T-helper 1 cell treated with Interleukin-12 subunit alpha and Interleukin-12 subunit beta and Interleukin-4 antibody, amounts not matched to agents 30 μg/mL and 1 μg/mL, for 36 hours (primary cell): ENCODE measurements at regions not wholly inside any gene's neighbourhood (a gene's known extent, or its start where the extent isn't known, plus 50 kb on each side); places are given as distances from the start of the nearest gene placed in this dataset.

Source experiments
- H3K27ac Mint-ChIP-seq: one replicate; pipeline ENCODE4 v1.8.0; 2021; ENCODE audit warnings: mild to moderate bottlenecking, mixed read lengths
- H3K27me3 Mint-ChIP-seq: one replicate; pipeline ENCODE4 v1.8.0; 2021; ENCODE audit warnings: low read depth, mixed read lengths
- H3K36me3 Mint-ChIP-seq: one replicate; pipeline ENCODE4 v1.8.0; 2021; ENCODE audit warnings: low read depth, mixed read lengths
- H3K4me1 Mint-ChIP-seq: one replicate; pipeline ENCODE4 v1.8.0; 2021; ENCODE audit warnings: low read depth, mixed read lengths
- H3K4me3 Mint-ChIP-seq: one replicate; pipeline ENCODE4 v1.8.0; 2021; ENCODE audit warnings: mild to moderate bottlenecking, moderate library complexity, mixed read lengths
- H3K9me3 Mint-ChIP-seq: one replicate; pipeline ENCODE4 v1.8.0; 2021; ENCODE audit warnings: mixed read lengths

DNA sequence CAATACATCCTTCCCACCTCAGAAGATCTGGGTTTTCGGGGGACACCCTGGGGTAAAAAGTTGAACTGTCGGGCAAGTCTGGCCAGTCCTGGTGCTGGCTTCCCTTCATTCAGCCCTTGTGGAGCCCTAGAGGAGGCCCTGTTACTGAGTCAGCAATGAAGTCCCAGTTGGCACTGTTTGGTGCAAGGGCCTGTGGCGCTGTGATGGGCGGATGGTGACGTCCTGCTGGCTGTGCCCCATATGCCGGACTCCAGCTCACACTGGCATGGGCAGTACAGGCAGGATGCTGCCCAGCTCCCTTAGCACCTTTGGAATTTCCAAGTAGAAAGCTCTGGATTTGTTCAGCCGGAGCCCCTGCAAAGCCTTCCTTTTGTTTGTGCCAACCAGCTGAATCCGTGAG lies 186.2 kb upstream of the PMEPA1 start:
- Mint-ChIP-seq H3K4me1 (no peaks in the 10 kb centered on the region), H3K27me3 (no peaks in the 10 kb centered on the region), H3K9me3 (no peaks in the 10 kb centered on the region), H3K27ac (no peak overlapping the region), H3K4me3 (no peak overlapping the region), H3K36me3 (no peaks in the 10 kb centered on the region)

DNA sequence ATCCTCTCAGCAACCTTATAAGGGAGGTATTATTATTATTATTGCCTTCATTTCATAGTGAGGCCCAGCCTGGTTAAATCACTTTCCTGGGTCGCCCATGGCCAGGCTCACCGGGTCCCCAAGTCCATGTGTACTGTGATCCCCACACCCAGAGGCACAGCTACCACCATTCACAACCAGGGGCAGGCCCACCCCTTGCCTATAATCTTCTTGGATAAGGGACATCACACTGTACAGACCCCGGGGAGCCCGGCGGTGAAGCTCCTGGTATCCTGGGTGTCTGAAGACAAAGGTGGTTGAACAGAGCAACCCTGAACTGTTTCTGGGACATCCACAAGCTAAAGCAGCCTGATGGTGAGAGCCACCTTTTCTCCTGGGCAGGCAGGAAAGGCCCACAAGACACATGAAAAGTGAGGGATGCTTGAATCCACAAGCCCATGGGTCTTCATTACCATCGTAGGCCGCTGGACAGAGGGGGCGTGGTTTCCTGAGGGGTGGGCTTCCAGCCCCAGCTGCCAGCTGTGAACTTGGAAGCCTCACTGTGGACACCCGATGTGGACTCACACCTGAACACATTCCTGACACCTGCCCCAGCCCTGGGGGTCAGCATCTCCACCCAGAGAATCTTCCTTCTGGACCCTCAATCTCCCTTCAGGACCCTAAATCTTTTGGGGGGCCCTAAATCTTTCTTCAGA lies 185.5 kb upstream of the PMEPA1 start:
- H3K27me3 Mint-ChIP-seq = no peaks in the 10 kb centered on the region
- no peaks in the 10 kb centered on the region for H3K36me3 Mint-ChIP-seq
- H3K27ac Mint-ChIP-seq = no peak overlapping the region

DNA sequence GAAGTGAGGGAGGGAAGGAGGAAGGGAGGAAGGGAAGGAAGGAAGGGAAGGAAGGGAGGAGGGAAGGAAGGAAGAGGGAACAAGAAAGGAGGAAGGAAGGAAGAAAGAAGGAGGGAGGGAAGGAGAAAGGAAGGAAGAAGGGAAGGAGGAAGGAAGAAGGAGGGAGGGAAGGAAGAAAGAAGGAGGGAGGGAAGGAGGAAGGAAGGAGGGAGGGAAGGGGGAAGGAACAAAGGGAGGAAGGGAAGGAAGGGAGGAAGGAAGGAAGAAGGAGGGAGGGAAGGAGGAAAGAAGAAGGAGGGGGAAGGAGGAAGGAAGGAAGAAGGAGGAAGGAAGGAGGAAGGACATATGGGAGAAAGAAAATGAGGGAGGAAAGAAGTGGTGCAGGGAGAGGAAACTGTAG lies 184.7 kb upstream of the PMEPA1 start:
- H3K4me3 Mint-ChIP-seq = no peak overlapping the region
- no peaks in the 10 kb centered on the region for H3K9me3 Mint-ChIP-seq
- no peaks in the 10 kb centered on the region for H3K36me3 Mint-ChIP-seq
- no peaks in the 10 kb centered on the region for H3K27me3 Mint-ChIP-seq
- H3K4me1 Mint-ChIP-seq = no peaks in the 10 kb centered on the region
- no peak overlapping the region for H3K27ac Mint-ChIP-seq

More for the DNA sequence above, 185.5 kb upstream of the PMEPA1 start:
- Mint-ChIP-seq H3K9me3 (no peaks in the 10 kb centered on the region), H3K4me3 (no peak overlapping the region), H3K4me1 (no peaks in the 10 kb centered on the region)

DNA sequence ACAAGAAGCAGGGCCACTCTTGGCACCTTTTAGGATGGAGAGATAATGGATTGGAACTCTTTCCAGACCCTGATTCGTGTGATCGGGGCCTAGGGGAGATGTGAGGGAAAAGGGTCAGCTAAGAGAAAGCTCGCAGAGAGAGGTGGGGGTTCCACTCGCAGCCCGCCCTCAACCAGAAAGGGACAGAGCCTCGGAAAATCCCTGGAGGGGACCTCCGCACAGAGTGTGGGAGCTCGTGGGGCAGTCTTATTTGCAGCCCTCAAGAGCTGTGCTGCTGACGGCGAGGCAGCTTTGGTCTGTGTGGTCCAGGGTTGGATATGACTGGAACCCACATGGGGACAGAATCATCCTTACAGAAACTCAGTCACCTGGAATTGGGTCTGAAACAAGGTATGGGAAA lies 184.3 kb upstream of the PMEPA1 start:
- H3K27ac Mint-ChIP-seq = no peak overlapping the region

DNA sequence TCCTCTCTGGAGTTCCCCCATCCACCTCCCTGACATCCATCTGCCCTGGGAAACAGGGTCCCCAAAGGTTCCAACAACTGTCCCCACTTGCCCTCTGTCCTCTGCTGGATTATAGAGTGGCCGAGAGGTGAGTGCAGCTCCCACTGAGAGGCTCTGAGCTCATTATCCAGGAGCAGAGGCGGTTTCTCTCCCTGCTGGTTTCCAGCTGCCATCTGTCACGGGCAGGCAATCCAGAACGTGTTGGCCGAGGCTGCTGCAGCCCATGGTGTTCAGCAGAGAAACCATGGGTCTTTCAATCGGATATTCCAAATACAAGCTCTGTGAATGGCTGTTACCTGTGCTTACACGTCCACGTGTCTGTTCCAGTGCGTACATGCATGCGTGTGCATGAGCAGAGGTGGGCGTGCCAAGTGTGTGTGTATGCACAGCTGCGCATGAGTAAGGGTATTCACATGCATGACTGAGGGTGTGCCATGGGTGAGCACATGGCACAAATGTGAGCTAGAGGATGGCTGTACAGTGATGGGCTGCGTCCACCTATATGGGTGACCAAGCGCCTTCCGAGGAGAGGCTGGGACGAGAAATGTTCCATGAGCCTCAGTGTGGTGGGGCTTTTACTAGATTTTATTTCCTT lies 183.7 kb upstream of the PMEPA1 start:
- H3K36me3 Mint-ChIP-seq = no peaks in the 10 kb centered on the region
- no peaks in the 10 kb centered on the region for H3K27me3 Mint-ChIP-seq
- H3K4me3 Mint-ChIP-seq = no peak overlapping the region
- no peaks in the 10 kb centered on the region for H3K4me1 Mint-ChIP-seq
- H3K27ac Mint-ChIP-seq = no peak overlapping the region
- H3K9me3 Mint-ChIP-seq = no peaks in the 10 kb centered on the region

More for the DNA sequence above, 184.3 kb upstream of the PMEPA1 start:
- H3K36me3 Mint-ChIP-seq = no peaks in the 10 kb centered on the region
- no peaks in the 10 kb centered on the region for H3K9me3 Mint-ChIP-seq
- H3K4me1 Mint-ChIP-seq = no peaks in the 10 kb centered on the region
- no peaks in the 10 kb centered on the region for H3K27me3 Mint-ChIP-seq
- no peak overlapping the region for H3K4me3 Mint-ChIP-seq

DNA sequence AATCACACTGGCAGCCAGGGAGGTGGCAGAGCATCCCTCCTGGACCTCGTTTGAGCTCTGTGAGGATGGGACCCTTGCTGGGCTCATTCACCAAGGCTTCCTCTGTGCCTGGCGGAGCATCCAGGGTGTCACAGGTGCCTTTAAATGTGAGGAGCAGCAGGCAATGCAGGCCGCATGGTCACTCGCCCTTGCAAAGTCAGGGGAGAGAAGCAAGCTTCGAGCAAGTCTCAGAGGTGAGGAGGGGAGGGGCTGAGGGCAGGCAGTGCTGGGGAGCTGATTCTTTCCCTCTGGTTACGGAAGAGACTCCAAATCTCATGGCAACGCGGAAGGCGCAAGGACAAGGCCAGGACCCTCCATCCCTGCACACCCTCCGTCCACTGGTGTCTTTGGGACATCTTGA lies 182.7 kb upstream of the PMEPA1 start:
- H3K27me3 Mint-ChIP-seq = peaks cover 4% of the 10 kb centered on the region
- H3K27ac Mint-ChIP-seq = no peak overlapping the region
- no peaks in the 10 kb centered on the region for H3K36me3 Mint-ChIP-seq
- H3K4me3 Mint-ChIP-seq = no peak overlapping the region
- H3K4me1 Mint-ChIP-seq = no peaks in the 10 kb centered on the region
- no peaks in the 10 kb centered on the region for H3K9me3 Mint-ChIP-seq

DNA sequence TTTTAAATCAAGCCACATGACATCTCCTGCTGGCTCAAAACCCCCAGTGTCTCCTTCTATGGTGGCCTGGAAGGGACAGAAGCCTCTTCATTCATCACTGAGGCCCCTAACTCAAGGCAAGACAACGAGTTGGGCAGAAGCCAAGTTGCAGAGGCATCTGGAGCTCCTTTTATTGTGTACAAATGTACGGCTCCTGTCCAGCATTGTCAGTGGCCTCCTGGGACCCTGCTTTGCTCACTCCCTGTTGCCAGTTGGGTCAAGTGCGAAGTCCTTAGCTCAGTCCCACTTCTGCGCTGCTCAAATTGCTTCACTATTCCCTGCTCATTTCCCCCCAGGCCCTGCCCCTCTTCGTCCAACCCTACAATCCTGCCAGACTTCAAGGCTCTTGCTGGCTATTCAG lies 181.2 kb upstream of the PMEPA1 start:
- H3K4me3 Mint-ChIP-seq = no peak overlapping the region
- peaks cover 6% of the 10 kb centered on the region for H3K27me3 Mint-ChIP-seq
- H3K4me1 Mint-ChIP-seq = no peaks in the 10 kb centered on the region
- no peaks in the 10 kb centered on the region for H3K9me3 Mint-ChIP-seq
- H3K27ac Mint-ChIP-seq = no peak overlapping the region
- no peaks in the 10 kb centered on the region for H3K36me3 Mint-ChIP-seq

DNA sequence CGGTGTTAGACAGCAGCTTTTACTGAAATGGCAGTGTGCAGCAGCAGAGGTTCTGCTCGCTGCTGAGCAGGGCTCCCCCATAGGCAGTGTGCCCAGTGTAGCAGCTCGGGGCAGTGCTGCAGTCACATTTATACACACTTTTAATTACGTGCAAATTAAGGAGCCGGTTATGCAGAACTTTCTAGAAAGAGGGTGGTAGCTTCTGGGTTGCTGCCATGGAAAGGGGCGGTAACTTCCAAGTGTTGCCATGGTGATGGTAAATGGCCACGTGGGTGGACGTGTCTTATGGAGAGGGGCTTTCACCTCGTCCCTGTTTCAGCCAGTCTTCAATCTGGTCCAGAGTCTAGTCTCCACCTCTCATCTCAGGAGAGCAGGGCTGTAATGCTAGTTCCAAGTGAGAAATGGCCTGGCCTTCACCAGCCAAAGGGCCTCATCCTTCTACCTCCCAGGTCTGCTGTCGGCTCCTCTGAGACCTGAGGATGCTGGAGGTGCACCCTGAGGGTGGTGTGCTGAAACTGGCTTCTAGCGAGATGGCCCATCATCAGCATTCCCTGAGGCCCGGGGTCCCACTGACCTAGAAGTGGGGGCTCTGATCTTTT lies 180.5 kb upstream of the PMEPA1 start:
- Mint-ChIP-seq H3K27me3 (peaks cover 6% of the 10 kb centered on the region), H3K27ac (no peak overlapping the region), H3K4me3 (no peak overlapping the region), H3K36me3 (no peaks in the 10 kb centered on the region), H3K9me3 (no peaks in the 10 kb centered on the region), H3K4me1 (no peaks in the 10 kb centered on the region)

DNA sequence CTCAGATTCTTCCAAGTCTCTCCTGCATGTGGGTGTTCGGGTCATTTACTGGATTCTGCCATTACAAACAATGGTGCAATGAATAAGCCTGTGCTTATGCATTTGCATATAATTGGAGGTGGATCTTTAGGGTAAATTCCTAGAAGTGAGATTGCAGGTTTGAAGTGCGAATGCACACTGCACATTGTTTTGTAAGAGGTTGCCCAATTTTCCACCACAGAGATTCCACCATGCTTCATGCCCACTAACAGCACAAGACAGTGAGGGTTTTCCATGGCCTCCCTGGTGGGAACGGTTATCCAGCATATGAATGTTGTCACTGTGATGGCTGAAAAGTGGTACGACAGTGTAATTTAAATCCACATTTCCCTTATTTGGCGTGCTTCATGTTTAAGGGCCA lies 178.8 kb upstream of the PMEPA1 start:
- H3K27ac Mint-ChIP-seq = no peak overlapping the region
- H3K9me3 Mint-ChIP-seq = no peaks in the 10 kb centered on the region

DNA sequence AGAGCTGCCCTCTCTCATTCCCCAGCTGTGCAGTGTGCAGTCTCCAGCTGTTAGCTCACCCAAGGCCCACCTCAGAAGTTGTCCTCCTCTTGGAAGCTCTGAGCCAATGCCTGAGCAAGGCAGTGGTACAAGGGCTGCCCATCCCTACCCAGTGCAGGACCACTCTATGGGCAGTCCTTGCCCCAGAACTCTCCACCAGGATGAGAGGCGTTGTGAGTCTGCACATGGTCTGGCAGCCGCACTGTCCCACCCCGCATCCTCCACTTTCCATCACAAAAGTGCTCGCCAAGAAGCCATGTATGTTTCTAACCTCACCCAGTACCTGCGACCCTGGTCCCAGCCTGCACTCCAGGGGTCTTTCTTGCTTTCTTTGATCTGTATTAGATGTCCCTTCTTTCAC lies 175.1 kb upstream of the PMEPA1 start:
- Mint-ChIP-seq H3K4me3 (no peak overlapping the region), H3K27ac (no peak overlapping the region), H3K27me3 (peaks cover 6% of the 10 kb centered on the region), H3K9me3 (no peaks in the 10 kb centered on the region), H3K36me3 (no peaks in the 10 kb centered on the region), H3K4me1 (no peaks in the 10 kb centered on the region)

More for the DNA sequence above, 178.8 kb upstream of the PMEPA1 start:
- no peaks in the 10 kb centered on the region for H3K4me1 Mint-ChIP-seq
- peaks cover 6% of the 10 kb centered on the region for H3K27me3 Mint-ChIP-seq
- H3K36me3 Mint-ChIP-seq = no peaks in the 10 kb centered on the region
- H3K4me3 Mint-ChIP-seq = no peak overlapping the region

DNA sequence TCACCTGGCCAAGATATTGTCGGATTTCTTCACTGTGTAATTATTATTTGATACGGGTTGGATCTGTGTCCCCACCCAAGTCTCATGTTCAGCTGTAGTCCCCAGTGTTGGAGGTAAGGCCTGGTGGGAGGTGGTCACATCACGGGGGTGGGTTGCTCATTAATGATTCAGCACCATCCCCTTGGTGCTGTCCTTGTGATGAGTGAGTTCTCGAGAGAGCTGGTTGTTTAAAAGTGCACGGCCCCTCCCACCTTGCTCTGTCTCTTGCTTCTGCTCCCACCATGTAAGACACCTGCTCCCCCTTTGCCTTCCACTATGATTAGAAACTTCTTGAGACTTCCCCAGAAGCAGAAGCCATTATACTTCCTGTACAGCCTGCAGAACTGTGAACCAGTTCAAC lies 173.9 kb upstream of the PMEPA1 start:
- Mint-ChIP-seq H3K27me3 (peaks cover 6% of the 10 kb centered on the region), H3K36me3 (no peaks in the 10 kb centered on the region), H3K27ac (no peak overlapping the region), H3K4me1 (no peaks in the 10 kb centered on the region), H3K9me3 (no peaks in the 10 kb centered on the region), H3K4me3 (no peak overlapping the region)

DNA sequence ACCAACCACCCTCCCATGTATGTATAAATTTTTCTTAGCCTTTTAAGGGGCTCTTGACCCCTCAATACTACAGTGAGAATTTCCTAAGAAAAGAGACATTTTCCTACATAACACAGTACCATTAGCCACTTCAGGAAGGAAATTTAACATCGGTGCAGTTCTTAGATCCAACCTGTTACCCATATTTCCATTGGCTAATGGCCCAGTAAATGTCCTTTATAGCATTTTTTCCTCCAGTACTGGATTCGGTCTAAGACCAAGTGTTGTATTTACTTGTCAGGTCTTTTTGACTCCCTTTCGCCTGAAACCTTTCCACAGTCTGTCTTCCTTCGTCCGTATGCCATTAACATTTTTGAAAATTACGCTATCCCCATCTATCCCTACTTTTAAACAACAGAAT lies 173.4 kb upstream of the PMEPA1 start:
- H3K4me1 Mint-ChIP-seq = no peaks in the 10 kb centered on the region
- H3K27ac Mint-ChIP-seq = no peak overlapping the region
- H3K36me3 Mint-ChIP-seq = no peaks in the 10 kb centered on the region
- peaks cover 6% of the 10 kb centered on the region for H3K27me3 Mint-ChIP-seq
- no peaks in the 10 kb centered on the region for H3K9me3 Mint-ChIP-seq
- H3K4me3 Mint-ChIP-seq = no peak overlapping the region

DNA sequence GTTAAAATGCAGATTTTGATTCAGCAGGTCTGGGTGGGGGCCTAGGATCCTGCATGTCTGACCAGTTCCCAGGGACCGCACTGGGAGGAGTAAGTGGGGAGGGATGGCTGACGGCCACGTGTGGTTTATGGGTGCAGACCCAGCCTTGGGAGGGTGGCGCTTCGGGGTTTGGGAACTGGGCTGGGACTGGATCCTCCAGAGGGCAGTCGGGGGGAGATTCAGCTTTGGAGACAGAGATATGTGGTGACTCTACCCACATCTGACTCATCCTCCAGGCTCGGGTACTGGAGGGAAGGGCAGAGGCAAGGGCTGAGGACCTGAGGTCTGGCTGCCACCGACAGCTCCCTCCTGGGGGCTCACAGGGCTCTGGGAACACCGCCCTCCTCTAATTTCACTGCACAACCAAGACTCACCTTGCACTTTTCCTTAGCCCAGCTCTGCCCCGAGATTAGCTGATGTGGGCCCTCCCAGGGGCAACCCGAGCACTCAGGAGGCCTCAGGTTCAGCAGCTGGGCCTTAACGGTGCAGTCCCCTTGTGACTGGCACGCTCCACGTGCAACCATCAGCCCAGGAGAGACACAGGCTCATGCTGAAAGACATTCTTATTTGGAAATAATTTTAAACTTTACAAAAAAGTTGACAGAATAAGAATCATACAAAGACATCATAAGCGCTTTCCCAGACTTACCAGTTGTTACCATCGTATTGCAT lies 172.8 kb upstream of the PMEPA1 start:
- Mint-ChIP-seq H3K27me3 (peaks cover 6% of the 10 kb centered on the region), H3K9me3 (no peaks in the 10 kb centered on the region), H3K4me1 (no peaks in the 10 kb centered on the region), H3K36me3 (no peaks in the 10 kb centered on the region), H3K4me3 (no peak overlapping the region), H3K27ac (no peak overlapping the region)

DNA sequence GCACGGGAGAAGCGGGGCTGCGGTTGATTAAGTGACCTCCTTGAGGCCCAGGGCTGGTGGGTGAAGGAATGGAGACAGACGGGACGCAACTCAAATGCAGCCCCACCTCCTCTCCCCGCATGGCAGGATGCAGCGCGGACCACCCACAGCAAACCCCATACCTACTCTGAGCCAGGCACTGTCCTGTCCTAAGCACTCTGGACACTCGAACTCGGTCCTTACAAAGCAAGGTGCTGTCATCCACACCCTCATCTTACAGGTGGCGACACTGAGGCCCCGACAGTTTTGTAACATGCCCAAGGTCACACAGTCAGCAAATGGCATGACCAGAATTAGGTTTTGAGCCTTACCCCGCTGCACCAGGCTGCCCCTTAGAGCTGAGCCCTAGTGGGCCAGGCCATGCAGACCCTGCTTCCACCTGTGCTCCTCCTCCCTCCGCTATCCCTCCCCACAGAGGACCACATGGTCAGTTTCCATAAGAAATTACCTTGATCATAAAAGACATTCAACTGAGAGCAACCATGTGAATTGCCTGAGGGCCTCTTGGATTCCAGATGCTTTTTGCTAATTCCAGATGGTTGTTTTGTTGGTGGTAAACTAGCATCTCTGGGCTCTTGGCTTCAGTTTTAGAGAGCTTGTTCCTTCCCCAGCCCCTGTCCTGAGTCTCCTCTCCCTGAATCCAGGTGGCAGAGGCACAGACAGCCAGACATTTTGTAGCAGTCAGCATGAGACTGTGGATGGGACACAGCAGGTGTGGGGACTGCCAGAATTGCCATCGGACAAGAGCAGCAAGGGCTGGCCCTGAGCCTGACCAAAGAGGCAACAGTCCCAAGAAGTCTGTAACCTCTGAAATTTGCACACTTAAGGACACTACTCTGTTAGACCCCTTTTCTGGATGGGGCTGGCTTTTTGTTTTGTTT lies 171.9 kb upstream of the PMEPA1 start:
- Mint-ChIP-seq H3K36me3 (no peaks in the 10 kb centered on the region), H3K27ac (no peak overlapping the region), H3K9me3 (no peaks in the 10 kb centered on the region), H3K4me3 (no peak overlapping the region), H3K4me1 (no peaks in the 10 kb centered on the region), H3K27me3 (peaks cover 7% of the 10 kb centered on the region)
